ENCODE measurements at regions not wholly inside any gene's neighbourhood (a gene's known extent, or its start where the extent isn't known, plus 50 kb on each side); places are given as distances from the start of the nearest gene placed in this dataset.

GRCh38 chr2:120809609-120810440 lies 74.2 kb downstream of the GLI2 start:
- DNase-seq, result no peak

- no peak for DNase-seq
Measured at GRCh38 chr2:120810639-120811038, 75.0 kb downstream of the GLI2 start.

- no peak for DNase-seq
Measured at GRCh38 chr2:120812866-120813265, 77.2 kb downstream of the GLI2 start.

- DNase-seq, result no peak
Measured at GRCh38 chr2:120814352-120814751, 78.7 kb downstream of the GLI2 start.

- no peak for DNase-seq
Measured at GRCh38 chr2:120815292-120815691, 79.6 kb downstream of the GLI2 start.

- no peak for DNase-seq
Measured at GRCh38 chr2:120817136-120817955, 81.7 kb downstream of the GLI2 start.

GRCh38 chr2:120817956-120818325 lies 82.3 kb downstream of the GLI2 start:
- DNase-seq, result no peak

- DNase-seq, result no peak
Measured at GRCh38 chr2:120818441-120818920, 82.8 kb downstream of the GLI2 start.

- DNase-seq, result no peak
Measured at GRCh38 chr2:120819720-120820210, 84.1 kb downstream of the GLI2 start.

GRCh38 chr2:120820263-120820952 lies 84.7 kb downstream of the GLI2 start:
- DNase-seq, result no peak

- no peak for DNase-seq
Measured at GRCh38 chr2:120820953-120821279, 85.2 kb downstream of the GLI2 start.

- no peak for DNase-seq
Measured at GRCh38 chr2:120821446-120822160, 85.9 kb downstream of the GLI2 start.

- DNase-seq, result no peak
Measured at GRCh38 chr2:120822933-120823332, 87.3 kb downstream of the GLI2 start.

- DNase-seq, result no peak
Measured at GRCh38 chr2:120823551-120823950, 87.9 kb downstream of the GLI2 start.

- no peak for DNase-seq
Measured at GRCh38 chr2:120824246-120824645, 88.6 kb downstream of the GLI2 start.

- no peak for DNase-seq
Measured at GRCh38 chr2:120825370-120826259, 89.9 kb downstream of the GLI2 start.

GRCh38 chr2:120826260-120826648 lies 90.6 kb downstream of the GLI2 start:
- no peak for DNase-seq

GRCh38 chr2:120826716-120827410 lies 91.2 kb downstream of the GLI2 start:
- no peak for DNase-seq

- no peak for DNase-seq
Measured at GRCh38 chr2:120828066-120828465, 92.4 kb downstream of the GLI2 start.

GRCh38 chr2:120828829-120829632 lies 93.4 kb downstream of the GLI2 start:
- no peak for DNase-seq

Measured in NCI-H1092 (cell line).